Right lobe of liver (tissue), 6 donors: ENCODE measurements at regions not wholly inside any gene's neighbourhood (a gene's known extent, or its start where the extent isn't known, plus 50 kb on each side); places are given as distances from the start of the nearest gene placed in this dataset.

Source experiments
- ATAC-seq, 4 donors: fragments of 200-7000 bp; cut with Tn5 transposase; one replicate each; pipeline ENCODE4 v1.9.1; 2020; ENCODE audit warnings: mild to moderate bottlenecking in 4 of 4, moderate library complexity in 4 of 4
- DNase-seq, 3 donors: peaks; one replicate each; pipeline ENCODE4 v3.0.0-alpha.2; 2020
- H3K27ac ChIP-seq, 3 donors: fragments of 200-600 bp; one replicate each; pipeline ENCODE4 v1.8.0; 2022
- H3K27me3 ChIP-seq, 2 donors: fragments of 200-600 bp; one replicate each; pipeline ENCODE4 v1.8.0; 2022
- H3K36me3 ChIP-seq, 4 donors: fragments of 200-600 bp; sonication (generic) in 1 of 4; one replicate each; pipeline versions ENCODE4 v1.5.1 to v1.8.0; 2017 to 2022; ENCODE audit warnings: control low read depth in 1 of 4
- H3K4me1 ChIP-seq, 4 donors: fragments of 200-600 bp; sonication (generic) in 1 of 4; one replicate each; pipeline versions ENCODE4 v1.5.1 to v1.8.0; 2017 to 2022; ENCODE audit warnings: control low read depth in 1 of 4
- H3K4me3 ChIP-seq, 3 donors: fragments of 200-600 bp; one replicate each; pipeline ENCODE4 v1.8.0; 2022
- H3K9me3 ChIP-seq, 4 donors: fragments of 200-600 bp; sonication (generic) in 1 of 4; one replicate each; pipeline versions ENCODE4 v1.5.1 to v1.8.0; 2017 to 2022; ENCODE audit warnings: control low read depth in 1 of 4
- POLR2A ChIP-seq: fragments of 450-650 bp; IDR thresholded peaks from one replicate; pipeline ENCODE4 v1.6.1; 2017; ENCODE audit warnings: antibody characterized with exemption, mild to moderate bottlenecking
- WGBS: methylation state at CpG from one replicate; pipeline ENCODE4 v1.1.6; 2018; ENCODE audit warnings: low coverage, low lambda C conversion rate; ENCODE audit not compliant: insufficient coverage; ENCODE audit errors: missing lambda C conversion rate; 5-methylcytosine and 5-hydroxymethylcytosine counted together
- intact Hi-C, 2 donors: fragments of 100-400 bp; cut with DNase I; formaldehyde crosslinking; loops; one replicate each; pipeline versions ENCODE4 v1.11.2 to v1.14.1; 2022
- TF ChIP-seq, protein P1 (sequence below), 4 donors: fragments of 200-600 bp in 3 of 4; fragments of 450-650 bp in 1 of 4; IDR thresholded peaks; one replicate each; pipeline versions ENCODE4 v1.5.1 to v1.8.0; 2016 to 2022; ENCODE audit warnings: antibody characterized with exemption in 4 of 4, mild to moderate bottlenecking in 2 of 4
- donor health status: DM: no; HTN: yes; CAD: no.
- donor health status: DM: no; HTN: no; CAD: no.
- donor health status: DM: no; HTN: no; CAD: no.
- donor health status: DM: no; HTN: yes; CAD: no.
- donor health status: DM: no; HTN: yes; CAD: no.

- Histone ChIP-seq H3K27ac (no peak overlapping the region), H3K9me3 (no peaks in the 10 kb centered on the region), H3K36me3 (no peaks in the 10 kb centered on the region), H3K4me1 (no peaks in the 10 kb centered on the region), H3K27me3 (no peaks in the 10 kb centered on the region), H3K4me3 (no peak overlapping the region)
- no peak for TF ChIP-seq POLR2A
- TF ChIP-seq, protein P1, sequence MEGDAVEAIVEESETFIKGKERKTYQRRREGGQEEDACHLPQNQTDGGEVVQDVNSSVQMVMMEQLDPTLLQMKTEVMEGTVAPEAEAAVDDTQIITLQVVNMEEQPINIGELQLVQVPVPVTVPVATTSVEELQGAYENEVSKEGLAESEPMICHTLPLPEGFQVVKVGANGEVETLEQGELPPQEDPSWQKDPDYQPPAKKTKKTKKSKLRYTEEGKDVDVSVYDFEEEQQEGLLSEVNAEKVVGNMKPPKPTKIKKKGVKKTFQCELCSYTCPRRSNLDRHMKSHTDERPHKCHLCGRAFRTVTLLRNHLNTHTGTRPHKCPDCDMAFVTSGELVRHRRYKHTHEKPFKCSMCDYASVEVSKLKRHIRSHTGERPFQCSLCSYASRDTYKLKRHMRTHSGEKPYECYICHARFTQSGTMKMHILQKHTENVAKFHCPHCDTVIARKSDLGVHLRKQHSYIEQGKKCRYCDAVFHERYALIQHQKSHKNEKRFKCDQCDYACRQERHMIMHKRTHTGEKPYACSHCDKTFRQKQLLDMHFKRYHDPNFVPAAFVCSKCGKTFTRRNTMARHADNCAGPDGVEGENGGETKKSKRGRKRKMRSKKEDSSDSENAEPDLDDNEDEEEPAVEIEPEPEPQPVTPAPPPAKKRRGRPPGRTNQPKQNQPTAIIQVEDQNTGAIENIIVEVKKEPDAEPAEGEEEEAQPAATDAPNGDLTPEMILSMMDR (IDR thresholded peaks at IDR 0.05), result no peak
- ATAC-seq (no peak), DNase-seq (no peak)
- 81% methylated on average over 2 of the region's 2 CpGs for WGBS
- intact Hi-C loops, result no loop called here
These were observed 141.9 kb downstream of the WDR11 start for GRCh38 chr10:120993089-120993488.

DNA sequence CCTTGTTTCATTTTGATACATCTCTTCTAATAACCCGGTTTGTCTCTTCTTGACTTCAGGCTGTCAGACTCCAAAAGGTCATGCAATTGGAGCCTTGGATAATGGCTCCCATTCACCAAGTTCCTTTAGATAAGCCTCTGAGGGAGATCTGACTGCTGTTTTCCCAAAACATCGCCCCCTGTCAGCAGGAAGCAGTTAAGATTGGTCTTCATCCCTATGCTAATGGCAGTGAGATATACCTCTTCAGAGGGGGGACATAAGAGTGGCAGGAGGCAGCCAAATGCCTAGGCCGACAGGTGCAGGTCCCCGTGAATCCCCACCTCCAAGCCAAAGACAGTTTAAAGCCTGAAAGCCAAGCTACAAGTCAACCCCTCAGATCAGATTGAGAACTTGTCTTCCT, 144.6 kb downstream of the WDR11 start:
- intact Hi-C loops, result no loop called here
- no peak overlapping the region for H3K4me3 ChIP-seq
- DNase-seq (no peak), ATAC-seq (no peak)
- H3K27me3 ChIP-seq, result no peaks in the 10 kb centered on the region
- H3K27ac ChIP-seq, result no peak overlapping the region
- H3K36me3 ChIP-seq, result no peaks in the 10 kb centered on the region
- H3K4me1 ChIP-seq, result no peaks in the 10 kb centered on the region
- H3K9me3 ChIP-seq, result no peaks in the 10 kb centered on the region
- WGBS, result 43% methylated on average over 2 of the region's 4 CpGs
- TF ChIP-seq, protein P1 (IDR thresholded peaks at IDR 0.05), result no peak
- no peak for TF ChIP-seq POLR2A

- no peak overlapping the region for H3K4me3 ChIP-seq
- H3K4me1 ChIP-seq, result no peaks in the 10 kb centered on the region
- no peaks in the 10 kb centered on the region for H3K9me3 ChIP-seq
- WGBS, result 33% methylated on average over 8 of the region's 9 CpGs
- TF ChIP-seq POLR2A, result no peak
- TF ChIP-seq, protein P1 (IDR thresholded peaks at IDR 0.05), result no peak
- H3K36me3 ChIP-seq, result no peaks in the 10 kb centered on the region
- no peaks in the 10 kb centered on the region for H3K27me3 ChIP-seq
- no peak overlapping the region for H3K27ac ChIP-seq
- DNase-seq (no peak), ATAC-seq (no peak)
- intact Hi-C loops, result no loop called here
These were observed 145.4 kb downstream of the WDR11 start for GRCh38 chr10:120996456-120997034.

- DNase-seq (no peak), ATAC-seq (no peak)
- Histone ChIP-seq H3K9me3 (no peaks in the 10 kb centered on the region), H3K27ac (no peak overlapping the region), H3K4me3 (no peak overlapping the region), H3K27me3 (no peaks in the 10 kb centered on the region), H3K36me3 (no peaks in the 10 kb centered on the region), H3K4me1 (no peaks in the 10 kb centered on the region)
- intact Hi-C loops, result no loop called here
- WGBS, result 0% methylated on average over 1 of the region's 1 CpG
- TF ChIP-seq POLR2A, result no peak
- TF ChIP-seq, protein P1 (IDR thresholded peaks at IDR 0.05), result no peak
These were observed 146.2 kb downstream of the WDR11 start for GRCh38 chr10:120997313-120997712.

GRCh38 chr10:120997756-120998155, 146.6 kb downstream of the WDR11 start:
- Histone ChIP-seq H3K27ac (no peak overlapping the region), H3K4me3 (no peak overlapping the region), H3K27me3 (no peaks in the 10 kb centered on the region), H3K4me1 (no peaks in the 10 kb centered on the region), H3K9me3 (no peaks in the 10 kb centered on the region), H3K36me3 (no peaks in the 10 kb centered on the region)
- TF ChIP-seq, protein P1 (IDR thresholded peaks at IDR 0.05), result no peak
- no peak for TF ChIP-seq POLR2A
- DNase-seq (no peak), ATAC-seq (no peak)
- WGBS, result 69% methylated on average over 3 of the region's 3 CpGs
- intact Hi-C loops, result no loop called here
